K562 (cell line): ENCODE measurements at regions not wholly inside any gene's neighbourhood (a gene's known extent, or its start where the extent isn't known, plus 50 kb on each side); places are given as distances from the start of the nearest gene placed in this dataset.

Experiments used
- CTCF ChIP-seq, 3 experiments: IDR thresholded peaks in 2 of 3; conservative IDR thresholded peaks in 1 of 3; 2 replicates each; pipeline ENCODE4 v1.5.1; 2011 to 2012; ENCODE audit warnings: low read length in 3 of 3, mild to moderate bottlenecking in 3 of 3, control low read depth in 2 of 3, improper control_type of control experiment in 1 of 3, inconsistent platforms in 1 of 3, low read depth in 1 of 3, mixed read lengths in 1 of 3, moderate library complexity in 1 of 3; ENCODE audit not compliant: insufficient read depth in 2 of 3
- SIN3A ChIP-seq, 2 experiments: fragments of 150-350 bp in 1 of 2; IDR thresholded peaks; 2 replicates each; pipeline ENCODE4 v1.6.1; 2011 to 2016; ENCODE audit warnings: borderline replicate concordance in 2 of 2, low read depth in 2 of 2, low read length in 2 of 2, mild to moderate bottlenecking in 2 of 2, moderate library complexity in 2 of 2; ENCODE audit not compliant: control insufficient read depth in 1 of 2
- STAT6 ChIP-seq: sonication (generic); formaldehyde crosslinking; IDR thresholded peaks from 2 replicates; pipeline ENCODE4 v1.8.1; 2023; ENCODE audit warnings: mild to moderate bottlenecking, missing genetic modification reagents
- TARDBP ChIP-seq: fragments of 450-650 bp; IDR thresholded peaks from 2 replicates; pipeline ENCODE4 v1.6.1; 2016
- TGIF2 ChIP-seq: sonication (generic); formaldehyde crosslinking; IDR thresholded peaks from 2 replicates; pipeline ENCODE4 v1.8.1; 2022; ENCODE audit warnings: mild to moderate bottlenecking, missing genetic modification reagents, moderate library complexity
- ZBTB1 ChIP-seq: sonication (generic); formaldehyde crosslinking; IDR thresholded peaks from 2 replicates; pipeline ENCODE4 v1.8.1; 2023; ENCODE audit warnings: missing genetic modification reagents, low read depth, mild to moderate bottlenecking, borderline replicate concordance
- ZNF699 ChIP-seq: fragments of 250-450 bp; sonication (Bioruptor Pico); IDR thresholded peaks from 2 replicates; pipeline ENCODE4 v1.8.0; 2021; ENCODE audit warnings: mild to moderate bottlenecking, moderate library complexity; ENCODE audit not compliant: insufficient replicate concordance
- TF ChIP-seq, protein P1 (sequence below): sonication (generic); formaldehyde crosslinking; IDR thresholded peaks from 2 replicates; pipeline ENCODE4 v1.9.0; 2022; ENCODE audit warnings: mild to moderate bottlenecking, missing genetic modification reagents

DNA sequence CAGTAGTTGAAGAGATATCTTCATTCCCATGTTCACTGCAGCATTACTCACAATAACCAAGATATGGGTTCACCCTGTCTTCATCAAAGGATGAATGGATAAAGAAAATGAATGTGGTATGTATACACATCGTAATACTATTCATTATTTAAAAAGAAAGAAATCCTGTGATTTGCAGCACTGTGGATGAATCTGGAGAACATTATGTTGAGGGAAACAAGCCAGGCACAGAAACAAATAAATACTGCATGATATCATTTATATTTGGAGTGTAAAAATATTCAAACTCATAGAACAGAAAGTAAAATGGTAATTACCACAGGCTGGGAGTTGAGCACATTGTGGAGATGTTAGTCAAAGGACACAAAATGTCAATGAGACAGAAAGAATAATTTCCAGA is 977.2 kb downstream of the AMY1C start:
- no peak for TF ChIP-seq TARDBP
- TF ChIP-seq, protein P1, sequence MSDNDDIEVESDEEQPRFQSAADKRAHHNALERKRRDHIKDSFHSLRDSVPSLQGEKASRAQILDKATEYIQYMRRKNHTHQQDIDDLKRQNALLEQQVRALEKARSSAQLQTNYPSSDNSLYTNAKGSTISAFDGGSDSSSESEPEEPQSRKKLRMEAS (CRISPR knock-in tag) = no peak
- TF ChIP-seq TGIF2 = no peak
- TF ChIP-seq ZBTB1 = no peak
- TF ChIP-seq CTCF (IDR thresholded peaks at IDR 0.05 in 2 of 3, conservative IDR thresholded peaks at IDR 0.05 in 1 of 3; ENCODE audit: insufficient read depth in 2 of 3, low read depth in 1 of 3, low read length in 3 of 3) = no peak
- no peak for TF ChIP-seq STAT6 (CRISPR knock-in tag)
- TF ChIP-seq ZNF699 (CRISPR knock-in tag) = no peak
- no peak for TF ChIP-seq SIN3A (IDR thresholded peaks at IDR 0.05; ENCODE audit: borderline replicate concordance in 2 of 2, control insufficient read depth in 1 of 2, low read depth in 2 of 2, low read length in 2 of 2)
